Body of pancreas (tissue), 4 donors: ENCODE measurements at regions not wholly inside any gene's neighbourhood (a gene's known extent, or its start where the extent isn't known, plus 50 kb on each side); places are given as distances from the start of the nearest gene placed in this dataset.

Source experiments
- ATAC-seq: fragments of 150-250 bp; one replicate; pipeline ENCODE4 v1.9.1; 2016
- DNase-seq, 4 donors: peaks; one replicate each; pipeline ENCODE4 v3.0.0-alpha.2; 2019
- H3K27ac ChIP-seq, 4 donors: fragments of 200-600 bp; sonication (generic); 1 replicate in 3 of 4; 2 replicates in 1 of 4; pipeline versions ENCODE4 v1.5.1 to v1.6.1; 2016 to 2019; ENCODE audit warnings: mild to moderate bottlenecking in 1 of 4, mixed read lengths in 1 of 4, moderate library complexity in 1 of 4
- H3K27me3 ChIP-seq, 2 donors: fragments of 200-600 bp; sonication (generic); one replicate each; pipeline ENCODE4 v1.6.0; 2016; ENCODE audit warnings: mild to moderate bottlenecking in 1 of 2
- H3K36me3 ChIP-seq, 2 donors: fragments of 200-600 bp; sonication (generic); replicated peaks in 1 of 2; 2 replicates each; pipeline ENCODE4 v1.5.1; 2016; ENCODE audit warnings: low read depth in 2 of 2; ENCODE audit not compliant: insufficient read depth in 1 of 2
- H3K4me1 ChIP-seq: fragments of 200-600 bp; sonication (generic); one replicate; pipeline ENCODE4 v1.6.0; 2016
- H3K4me3 ChIP-seq, 2 donors: fragments of 200-600 bp; sonication (generic); 1 replicate in 1 of 2; 2 replicates in 1 of 2; pipeline ENCODE4 v1.5.1; 2016 to 2019
- H3K9me3 ChIP-seq, 3 donors: fragments of 200-600 bp; sonication (generic); 1 replicate in 2 of 3; 2 replicates in 1 of 3; pipeline ENCODE4 v1.5.1; 2016
- POLR2A ChIP-seq, 3 donors: fragments of 450-650 bp; IDR thresholded peaks; one replicate each; pipeline ENCODE4 v1.6.1; 2016; ENCODE audit warnings: antibody characterized with exemption in 3 of 3, mild to moderate bottlenecking in 2 of 3
- WGBS, 2 donors: methylation state at CpG; one replicate each; pipeline ENCODE4 v1.1.5; 2017; 5-methylcytosine and 5-hydroxymethylcytosine counted together
- intact Hi-C: fragments of 100-400 bp; cut with DNase I; formaldehyde crosslinking; loops from one replicate; pipeline ENCODE4 v1.15.1; 2023
- TF ChIP-seq, protein P1 (sequence below), 7 experiments: fragments of 450-650 bp in 4 of 7; fragments of 200-600 bp in 3 of 7; sonication (generic) in 3 of 7; IDR thresholded peaks; one replicate each; pipeline ENCODE4 v1.5.1; 2016 to 2019; ENCODE audit warnings: antibody characterized with exemption in 7 of 7

DNA sequence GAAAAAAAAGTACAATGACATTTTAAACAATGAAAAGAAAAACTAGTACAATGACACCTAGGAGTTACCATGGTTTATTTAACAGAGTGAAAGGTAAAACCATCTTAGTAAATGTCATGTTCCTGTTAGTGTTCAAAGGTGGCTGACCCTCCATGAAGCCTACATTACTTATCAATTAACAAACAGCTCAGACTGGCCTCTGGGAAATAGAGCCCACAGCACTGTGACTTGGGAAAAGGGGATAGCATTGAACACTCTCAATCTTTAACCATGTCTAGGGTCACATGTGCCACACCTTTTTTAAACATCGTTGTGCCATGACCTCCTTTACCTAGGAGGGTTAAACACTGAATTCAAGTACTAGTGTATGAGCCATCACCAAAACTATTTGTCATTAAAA is 106.3 kb upstream of the SOX5 start:
- ATAC-seq (no peak), DNase-seq (no peak)
- Histone ChIP-seq H3K9me3 (no peaks in the 10 kb centered on the region), H3K27ac (no peak overlapping the region), H3K36me3 (no peaks in the 10 kb centered on the region), H3K4me3 (no peak overlapping the region), H3K4me1 (no peaks in the 10 kb centered on the region), H3K27me3 (no peaks in the 10 kb centered on the region)
- no peak for TF ChIP-seq POLR2A (IDR thresholded peaks at IDR 0.05)
- TF ChIP-seq, protein P1, sequence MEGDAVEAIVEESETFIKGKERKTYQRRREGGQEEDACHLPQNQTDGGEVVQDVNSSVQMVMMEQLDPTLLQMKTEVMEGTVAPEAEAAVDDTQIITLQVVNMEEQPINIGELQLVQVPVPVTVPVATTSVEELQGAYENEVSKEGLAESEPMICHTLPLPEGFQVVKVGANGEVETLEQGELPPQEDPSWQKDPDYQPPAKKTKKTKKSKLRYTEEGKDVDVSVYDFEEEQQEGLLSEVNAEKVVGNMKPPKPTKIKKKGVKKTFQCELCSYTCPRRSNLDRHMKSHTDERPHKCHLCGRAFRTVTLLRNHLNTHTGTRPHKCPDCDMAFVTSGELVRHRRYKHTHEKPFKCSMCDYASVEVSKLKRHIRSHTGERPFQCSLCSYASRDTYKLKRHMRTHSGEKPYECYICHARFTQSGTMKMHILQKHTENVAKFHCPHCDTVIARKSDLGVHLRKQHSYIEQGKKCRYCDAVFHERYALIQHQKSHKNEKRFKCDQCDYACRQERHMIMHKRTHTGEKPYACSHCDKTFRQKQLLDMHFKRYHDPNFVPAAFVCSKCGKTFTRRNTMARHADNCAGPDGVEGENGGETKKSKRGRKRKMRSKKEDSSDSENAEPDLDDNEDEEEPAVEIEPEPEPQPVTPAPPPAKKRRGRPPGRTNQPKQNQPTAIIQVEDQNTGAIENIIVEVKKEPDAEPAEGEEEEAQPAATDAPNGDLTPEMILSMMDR (IDR thresholded peaks at IDR 0.05) = no peak
- WGBS, 2 donors = 11 to 13% methylated on average over 1 of the region's 1 CpG
- intact Hi-C loops = no loop called here

DNA sequence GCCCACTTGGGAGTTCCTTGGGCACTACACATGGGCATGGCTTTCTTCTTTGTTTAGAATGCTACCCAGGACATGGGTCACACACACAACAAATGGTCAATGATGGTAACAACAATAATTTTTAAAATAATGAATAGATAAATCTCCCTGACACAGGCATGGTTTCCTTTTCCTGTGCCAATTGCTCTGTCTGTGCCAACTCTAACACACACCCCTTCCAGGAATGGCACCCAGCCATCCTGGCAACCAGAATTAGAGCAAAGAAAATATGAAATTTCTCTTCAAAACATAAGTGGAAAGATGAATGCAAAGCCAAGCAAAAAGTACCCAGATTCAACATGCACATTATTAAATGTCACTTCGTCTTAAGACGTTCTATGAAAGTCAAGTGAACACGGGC is 104.9 kb upstream of the SOX5 start:
- 71 to 85% methylated on average over 3 of the region's 3 CpGs for WGBS, 2 donors
- intact Hi-C loops = no loop called here
- Histone ChIP-seq H3K4me1 (no peaks in the 10 kb centered on the region), H3K27ac (no peak overlapping the region), H3K4me3 (no peak overlapping the region), H3K9me3 (no peaks in the 10 kb centered on the region), H3K27me3 (no peaks in the 10 kb centered on the region), H3K36me3 (no peaks in the 10 kb centered on the region)
- DNase-seq (no peak), ATAC-seq (no peak)
- TF ChIP-seq, protein P1 (IDR thresholded peaks at IDR 0.05) = no peak
- TF ChIP-seq POLR2A (IDR thresholded peaks at IDR 0.05) = no peak

DNA sequence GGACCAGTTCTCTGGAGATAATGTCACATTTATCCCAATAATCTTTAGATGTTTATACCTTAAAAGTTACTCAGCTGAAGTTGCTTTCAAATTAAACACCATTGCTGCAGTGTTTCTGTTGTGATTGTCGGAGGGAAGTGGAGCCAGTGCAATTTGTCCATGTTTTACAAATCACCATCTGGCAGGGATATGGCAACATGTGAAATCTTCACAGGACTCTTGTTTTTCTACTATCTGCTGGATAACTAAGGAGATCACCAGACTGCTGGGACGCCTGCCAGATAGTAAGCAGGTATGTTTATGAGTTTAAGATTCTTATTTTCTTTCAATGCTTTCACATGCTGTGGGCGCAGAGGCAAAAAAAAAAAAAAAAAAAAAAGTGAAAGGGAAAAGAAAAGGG is 100.3 kb upstream of the SOX5 start:
- no peak overlapping the region for H3K27ac ChIP-seq
- peaks cover 7% of the 10 kb centered on the region for H3K4me1 ChIP-seq
- no peaks in the 10 kb centered on the region for H3K9me3 ChIP-seq
- intact Hi-C loops = no loop called here
- H3K36me3 ChIP-seq = no peaks in the 10 kb centered on the region
- H3K27me3 ChIP-seq = no peaks in the 10 kb centered on the region
- no peak for ATAC-seq
- H3K4me3 ChIP-seq = no peak overlapping the region
- DNase-seq = no peak
- 66 to 74% methylated on average over 3 of the region's 3 CpGs for WGBS, 2 donors
- TF ChIP-seq, protein P1 (IDR thresholded peaks at IDR 0.05) = no peak
- TF ChIP-seq POLR2A (IDR thresholded peaks at IDR 0.05) = no peak

DNA sequence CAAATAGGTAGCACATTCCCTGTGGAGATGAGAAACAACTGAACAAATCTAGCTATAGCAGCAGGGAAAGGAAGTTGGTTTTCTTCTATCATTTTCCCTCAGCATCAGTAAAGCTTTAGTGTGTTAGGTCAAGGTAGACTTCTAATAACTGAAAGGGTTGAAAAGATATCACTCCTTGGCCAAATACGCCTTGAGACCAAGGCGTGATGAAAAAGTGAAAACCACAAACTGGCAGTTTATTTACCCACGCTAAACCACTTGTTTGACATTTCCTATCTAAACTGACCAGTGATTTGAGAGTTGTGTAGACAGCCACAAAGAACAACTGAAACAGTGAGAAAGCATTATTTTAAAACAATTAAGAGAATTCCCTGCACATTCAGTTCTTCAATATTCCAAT is 99.6 kb upstream of the SOX5 start:
- DNase-seq = no peak
- intact Hi-C loops = no loop called here
- 48 to 49% methylated on average over 3 of the region's 3 CpGs for WGBS, 2 donors

DNA sequence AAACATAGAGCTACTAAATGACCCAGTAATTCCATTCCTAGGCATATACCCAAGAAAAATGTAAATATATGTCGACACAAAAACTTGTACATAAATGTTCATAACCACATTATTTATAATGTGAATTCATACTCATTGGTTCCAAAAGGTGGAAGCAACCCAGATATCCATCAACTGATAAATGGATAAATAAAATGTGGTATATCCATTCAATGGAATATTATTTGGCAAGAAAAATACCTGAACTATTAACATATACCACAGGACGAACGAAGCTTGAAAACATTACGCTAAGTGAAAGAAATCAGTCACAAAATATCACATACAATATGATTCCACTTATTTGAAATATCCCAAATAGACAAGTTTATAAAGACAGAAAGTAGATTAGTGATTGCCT is 99.0 kb upstream of the SOX5 start:
- DNase-seq (no peak), ATAC-seq (no peak)
- Histone ChIP-seq H3K4me3 (no peak overlapping the region), H3K36me3 (no peaks in the 10 kb centered on the region), H3K27me3 (no peaks in the 10 kb centered on the region), H3K9me3 (no peaks in the 10 kb centered on the region), H3K4me1 (peaks cover 7% of the 10 kb centered on the region), H3K27ac (no peak overlapping the region)
- WGBS, 2 donors = 90 to 91% methylated on average over 4 of the region's 4 CpGs
- TF ChIP-seq, protein P1 (IDR thresholded peaks at IDR 0.05) = no peak
- TF ChIP-seq POLR2A (IDR thresholded peaks at IDR 0.05) = no peak
- intact Hi-C loops = no loop called here

More for the DNA sequence above, 99.6 kb upstream of the SOX5 start:
- ATAC-seq = no peak
- TF ChIP-seq, protein P1 (IDR thresholded peaks at IDR 0.05) = no peak
- no peak for TF ChIP-seq POLR2A (IDR thresholded peaks at IDR 0.05)
- no peaks in the 10 kb centered on the region for H3K36me3 ChIP-seq
- H3K4me3 ChIP-seq = no peak overlapping the region
- no peaks in the 10 kb centered on the region for H3K9me3 ChIP-seq
- H3K27ac ChIP-seq = no peak overlapping the region
- no peaks in the 10 kb centered on the region for H3K27me3 ChIP-seq
- H3K4me1 ChIP-seq = peaks cover 7% of the 10 kb centered on the region
